RWPE2 (cell line): ENCODE measurements at regions not wholly inside any gene's neighbourhood (a gene's known extent, or its start where the extent isn't known, plus 50 kb on each side); places are given as distances from the start of the nearest gene placed in this dataset.
"Not testable (repeated sequence)": the region's sequence is repeated elsewhere in the genome, so short reads cannot be mapped to it uniquely, and the experiment has no call there.

Experiments
- ATAC-seq: fragments of 200-7000 bp; cut with Tn5 transposase; 3 replicates; pipeline ENCODE4 v1.9.1; 2021; ENCODE audit warnings: low read depth
- DNase-seq: peaks from one replicate; pipeline ENCODE4 v3.0.0-alpha.2; 2020; ENCODE audit warnings: low spot score
- H3K27ac ChIP-seq: fragments of 450-650 bp; 2 replicates; pipeline ENCODE4 v1.5.1; 2017; ENCODE audit warnings: mild to moderate bottlenecking; ENCODE audit not compliant: poor library complexity, severe bottlenecking
- H3K27me3 ChIP-seq: fragments of 250-450 bp; sonication (Bioruptor Pico); 2 replicates; pipeline ENCODE4 v1.5.1; 2021; ENCODE audit warnings: mild to moderate bottlenecking, moderate library complexity; ENCODE audit not compliant: insufficient read depth, poor library complexity, severe bottlenecking
- H3K36me3 ChIP-seq: fragments of 250-450 bp; sonication (Bioruptor Pico); 2 replicates; pipeline ENCODE4 v1.5.1; 2020; ENCODE audit warnings: low read depth, mild to moderate bottlenecking, moderate library complexity
- H3K4me1 ChIP-seq: fragments of 250-450 bp; sonication (Bioruptor Pico); 2 replicates; pipeline ENCODE4 v1.5.1; 2021; ENCODE audit warnings: mild to moderate bottlenecking, moderate library complexity; ENCODE audit not compliant: insufficient read depth, poor library complexity, severe bottlenecking
- H3K4me3 ChIP-seq: fragments of 250-450 bp; sonication (Bioruptor Pico); 2 replicates; pipeline ENCODE4 v1.5.1; 2021; ENCODE audit warnings: mild to moderate bottlenecking, moderate library complexity; ENCODE audit not compliant: severe bottlenecking
- H3K9me3 ChIP-seq: fragments of 250-450 bp; sonication (Bioruptor Pico); 2 replicates; pipeline ENCODE4 v1.5.1; 2021; ENCODE audit warnings: mild to moderate bottlenecking, moderate library complexity; ENCODE audit not compliant: severe bottlenecking
- CTCF ChIP-seq: fragments of 450-650 bp; IDR thresholded peaks from one replicate; pipeline ENCODE4 v1.5.1; 2017; ENCODE audit warnings: mild to moderate bottlenecking, moderate library complexity; ENCODE audit not compliant: poor library complexity, severe bottlenecking

GRCh38 chr6:68189217-68189815 is 445.8 kb upstream of the ADGRB3 start:
- Histone ChIP-seq H3K27me3 (peaks cover 3% of the 10 kb centered on the region), H3K27ac (no peak overlapping the region), H3K36me3 (no peaks in the 10 kb centered on the region), H3K4me3 (no peak overlapping the region), H3K9me3 (no peaks in the 10 kb centered on the region), H3K4me1 (no peaks in the 10 kb centered on the region)
- no peak for DNase-seq
- TF ChIP-seq CTCF, result no peak
- no peak for ATAC-seq

- ATAC-seq (no peak), DNase-seq (no peak)
- H3K27me3 ChIP-seq, result peaks cover 6% of the 10 kb centered on the region
- no peak for TF ChIP-seq CTCF
- no peaks in the 10 kb centered on the region for H3K9me3 ChIP-seq
- H3K36me3 ChIP-seq, result no peaks in the 10 kb centered on the region
- H3K4me1 ChIP-seq, result no peaks in the 10 kb centered on the region
- no peak overlapping the region for H3K27ac ChIP-seq
- H3K4me3 ChIP-seq, result no peak overlapping the region
Observed at GRCh38 chr6:68186870-68187269, 448.2 kb upstream of the ADGRB3 start.

GRCh38 chr6:68182386-68182785 is 452.7 kb upstream of the ADGRB3 start:
- no peak overlapping the region for H3K27ac ChIP-seq
- H3K4me1 ChIP-seq, result no peaks in the 10 kb centered on the region
- no peak for ATAC-seq
- peaks cover 3% of the 10 kb centered on the region for H3K27me3 ChIP-seq
- no peak for TF ChIP-seq CTCF
- H3K9me3 ChIP-seq, result no peaks in the 10 kb centered on the region
- no peak for DNase-seq
- no peaks in the 10 kb centered on the region for H3K36me3 ChIP-seq
- no peak overlapping the region for H3K4me3 ChIP-seq

GRCh38 chr6:68181027-68181426 is 454.1 kb upstream of the ADGRB3 start:
- H3K36me3 ChIP-seq, DNase-seq, H3K27ac ChIP-seq, H3K9me3 ChIP-seq, ATAC-seq, H3K4me1 ChIP-seq, H3K4me3 ChIP-seq, H3K27me3 ChIP-seq: not testable (repeated sequence)

- Histone ChIP-seq H3K27me3 (no peaks in the 10 kb centered on the region), H3K36me3 (no peaks in the 10 kb centered on the region), H3K4me3 (no peak overlapping the region), H3K27ac (no peak overlapping the region), H3K4me1 (no peaks in the 10 kb centered on the region), H3K9me3 (no peaks in the 10 kb centered on the region)
- TF ChIP-seq CTCF, result no peak
- DNase-seq (no peak), ATAC-seq (no peak)
Observed at GRCh38 chr6:68173616-68174015, 461.5 kb upstream of the ADGRB3 start.
